Suprapubic skin (tissue), 4 donors: ENCODE measurements at regions not wholly inside any gene's neighbourhood (a gene's known extent, or its start where the extent isn't known, plus 50 kb on each side); places are given as distances from the start of the nearest gene placed in this dataset.
A peak's percentile ranks its signal among the peaks of the same experiment; 100 is the strongest.
"Not testable (repeated sequence)": the region's sequence is repeated elsewhere in the genome, so short reads cannot be mapped to it uniquely, and the experiment has no call there.

Experiments
- DNase-seq, 2 donors: peaks; one replicate each; pipeline ENCODE4 v3.0.0-alpha.2; 2019; ENCODE audit warnings: low spot score in 2 of 2
- H3K27ac ChIP-seq: fragments of 200-600 bp; sonication (generic); one replicate; pipeline ENCODE4 v1.5.1; 2019
- H3K27me3 ChIP-seq: fragments of 200-600 bp; sonication (generic); one replicate; pipeline ENCODE4 v1.5.1; 2019
- H3K36me3 ChIP-seq: fragments of 200-600 bp; sonication (generic); one replicate; pipeline ENCODE4 v1.5.1; 2019
- H3K4me1 ChIP-seq: fragments of 200-600 bp; sonication (generic); one replicate; pipeline ENCODE4 v1.5.1; 2019
- H3K4me3 ChIP-seq: fragments of 200-600 bp; sonication (generic); one replicate; pipeline ENCODE4 v1.5.1; 2019; ENCODE audit warnings: mild to moderate bottlenecking
- H3K9me3 ChIP-seq: fragments of 200-600 bp; sonication (generic); one replicate; pipeline ENCODE4 v1.5.1; 2019
- CTCF ChIP-seq, 2 donors: fragments of 200-600 bp in 1 of 2; fragments of 450-650 bp in 1 of 2; sonication (generic) in 1 of 2; IDR thresholded peaks; one replicate each; pipeline ENCODE4 v1.5.1; 2016 to 2019; ENCODE audit warnings: antibody characterized with exemption in 2 of 2, mild to moderate bottlenecking in 1 of 2, moderate library complexity in 1 of 2
- EP300 ChIP-seq: sonication (generic); formaldehyde crosslinking; IDR thresholded peaks from one replicate; pipeline ENCODE4 v1.6.1; 2017; ENCODE audit warnings: antibody characterized with exemption
- POLR2A ChIP-seq, 2 donors: fragments of 450-650 bp; IDR thresholded peaks; one replicate each; pipeline ENCODE4 v1.6.1; 2017; ENCODE audit warnings: antibody characterized with exemption in 2 of 2, mild to moderate bottlenecking in 2 of 2, moderate library complexity in 2 of 2
- POLR2AphosphoS5 ChIP-seq, 3 donors: sonication (generic); formaldehyde crosslinking; IDR thresholded peaks; one replicate each; pipeline ENCODE4 v1.6.1; 2017; ENCODE audit warnings: antibody characterized with exemption in 3 of 3
- WGBS: methylation state at CpG from one replicate; pipeline ENCODE4 v1.1.5; 2018; 5-methylcytosine and 5-hydroxymethylcytosine counted together

- WGBS = 81% methylated on average over 3 of the region's 3 CpGs
- no peak for DNase-seq
- Histone ChIP-seq H3K27me3 (no peaks in the 10 kb centered on the region), H3K4me1 (peaks cover 16% of the 10 kb centered on the region), H3K4me3 (no peak overlapping the region), H3K36me3 (no peaks in the 10 kb centered on the region), H3K27ac (peak overlapping the region; percentile 29), H3K9me3 (no peaks in the 10 kb centered on the region)
- no peak for TF ChIP-seq EP300
- no peak for TF ChIP-seq POLR2AphosphoS5 (IDR thresholded peaks at IDR 0.05)
- TF ChIP-seq CTCF (IDR thresholded peaks at IDR 0.05) = no peak
These were observed 50.6 kb upstream of the EHBP1 start for GRCh38 chr2:62654876-62655359.

GRCh38 chr2:62654423-62654791 is 51.1 kb upstream of the EHBP1 start:
- Histone ChIP-seq H3K36me3 (no peaks in the 10 kb centered on the region), H3K4me3 (no peak overlapping the region), H3K27me3 (no peaks in the 10 kb centered on the region), H3K4me1 (peaks cover 11% of the 10 kb centered on the region), H3K27ac (peak overlapping the region; percentile 29), H3K9me3 (no peaks in the 10 kb centered on the region)
- TF ChIP-seq EP300 (no peak), POLR2AphosphoS5 (IDR thresholded peaks at IDR 0.05) (no peak), POLR2A (IDR thresholded peaks at IDR 0.05) (no peak), CTCF (IDR thresholded peaks at IDR 0.05) (no peak)
- DNase-seq = no peak
- WGBS = 82% methylated on average over 3 of the region's 3 CpGs

- H3K4me3 ChIP-seq = no peak overlapping the region
- H3K4me1 ChIP-seq = peaks cover 8% of the 10 kb centered on the region
- no peak for DNase-seq
- no peaks in the 10 kb centered on the region for H3K27me3 ChIP-seq
- WGBS = 48% methylated on average over 5 of the region's 5 CpGs
- no peaks in the 10 kb centered on the region for H3K9me3 ChIP-seq
- no peaks in the 10 kb centered on the region for H3K36me3 ChIP-seq
- TF ChIP-seq POLR2AphosphoS5 (IDR thresholded peaks at IDR 0.05) = no peak
- no peak for TF ChIP-seq CTCF (IDR thresholded peaks at IDR 0.05)
- H3K27ac ChIP-seq = no peak overlapping the region
These were observed 51.7 kb upstream of the EHBP1 start for GRCh38 chr2:62653582-62654422.

- H3K9me3 ChIP-seq, H3K27me3 ChIP-seq, DNase-seq, H3K4me3 ChIP-seq, H3K36me3 ChIP-seq, H3K4me1 ChIP-seq, H3K27ac ChIP-seq: not testable (repeated sequence)
- 100% methylated on average over 1 of the region's 2 CpGs for WGBS
These were observed 56.4 kb upstream of the EHBP1 start for GRCh38 chr2:62649087-62649486.

- TF ChIP-seq POLR2AphosphoS5 (IDR thresholded peaks at IDR 0.05) (no peak), EP300 (no peak), POLR2A (IDR thresholded peaks at IDR 0.05) (no peak), CTCF (IDR thresholded peaks at IDR 0.05) (no peak)
- Histone ChIP-seq H3K9me3 (no peaks in the 10 kb centered on the region), H3K4me3 (no peak overlapping the region), H3K4me1 (peaks cover 9% of the 10 kb centered on the region), H3K27ac (no peak overlapping the region), H3K36me3 (no peaks in the 10 kb centered on the region), H3K27me3 (no peaks in the 10 kb centered on the region)
- no peak for DNase-seq
- 45% methylated on average over 4 of the region's 4 CpGs for WGBS
These were observed 62.4 kb upstream of the EHBP1 start for GRCh38 chr2:62643100-62643471.
